ENCODE measurements at regions not wholly inside any gene's neighbourhood (a gene's known extent, or its start where the extent isn't known, plus 50 kb on each side); places are given as distances from the start of the nearest gene placed in this dataset.
"Not testable (repeated sequence)": the region's sequence is repeated elsewhere in the genome, so short reads cannot be mapped to it uniquely, and the experiment has no call there.

- ATAC-seq (ENCODE audit: low read depth); H2AK9ac ChIP-seq (replicated peaks; ENCODE audit: low read depth, low read length, poor library complexity); H3K36me3 ChIP-seq (ENCODE audit: control insufficient read depth, insufficient read depth, low read length); POLR2A ChIA-PET (ENCODE audit: unreplicated experiment); H3K27ac ChIP-seq (ENCODE audit: insufficient read depth, low read length); H3K23ac ChIP-seq (ENCODE audit: low read depth, low read length); H4K5ac ChIP-seq (ENCODE audit: low read depth, low read length); H2BK5ac ChIP-seq (ENCODE audit: low read depth, low read length, poor library complexity, severe bottlenecking); H3K9ac ChIP-seq (ENCODE audit: low read depth, low read length); H3K56ac ChIP-seq (ENCODE audit: extremely low read depth, insufficient read depth, low read length); H2BK120ac ChIP-seq (ENCODE audit: low read depth, low read length); CTCF ChIA-PET; in situ Hi-C loops (cut with MboI; ENCODE audit: low sequenced_read_pairs); H3K9me3 ChIP-seq (ENCODE audit: control insufficient read depth, insufficient read depth, low read length); BruUV-seq (replicated peaks); H3K79me1 ChIP-seq (ENCODE audit: low read depth in 1 of 2, low read length in 2 of 2); H3K18ac ChIP-seq (ENCODE audit: low read depth, low read length); H3K9me1 ChIP-seq (ENCODE audit: insufficient read depth, low read length); DNase-seq; H3K4me2 ChIP-seq (ENCODE audit: low read depth, low read length); intact Hi-C loops (cut with micrococcal nuclease); dilution Hi-C loops (cut with HindIII; ENCODE audit: low sequenced_read_pairs, unreplicated experiment); H3K4me1 ChIP-seq (ENCODE audit: control insufficient read depth, insufficient read depth, low read length); H2AK5ac ChIP-seq (ENCODE audit: low read depth, low read length); H2AFZ ChIP-seq (replicated peaks; ENCODE audit: low read length, poor library complexity); H4K20me1 ChIP-seq (ENCODE audit: insufficient read depth, low read length); H3K4ac ChIP-seq (ENCODE audit: low read depth, low read length); H4K8ac ChIP-seq (ENCODE audit: low read depth in 2 of 2, low read length in 2 of 2); H2BK20ac ChIP-seq (ENCODE audit: low read depth, low read length); H3K4me3 ChIP-seq (ENCODE audit: insufficient read depth, low read depth, low read length); H4K91ac ChIP-seq (ENCODE audit: insufficient read depth, low read depth, low read length); H3K14ac ChIP-seq (replicated peaks; ENCODE audit: low read depth, low read length); H3K27me3 ChIP-seq (ENCODE audit: control insufficient read depth, insufficient read depth, low read length); H2BK15ac ChIP-seq (ENCODE audit: low read depth, low read length): not testable (repeated sequence)
- 82% methylated on average over 8 of the region's 30 CpGs; no CpG with 5 or more reads in 1 of the 2 experiments for WGBS, 2 experiments (ENCODE audit: extremely low coverage in 2 of 2, insufficient read length in 1 of 2)
These were observed 322.5 kb upstream of the KCND2 start for GRCh38 chr7:119950390-119951041.

GRCh38 chr7:119951614-119952013 is 321.4 kb upstream of the KCND2 start:
- H3K9ac ChIP-seq (ENCODE audit: low read depth, low read length); H4K8ac ChIP-seq (ENCODE audit: low read depth in 2 of 2, low read length in 2 of 2); H3K36me3 ChIP-seq (ENCODE audit: control insufficient read depth, insufficient read depth, low read length); intact Hi-C loops (cut with micrococcal nuclease); H2BK5ac ChIP-seq (ENCODE audit: low read depth, low read length, poor library complexity, severe bottlenecking); H3K4me2 ChIP-seq (ENCODE audit: low read depth, low read length); H4K91ac ChIP-seq (ENCODE audit: insufficient read depth, low read depth, low read length); H2BK15ac ChIP-seq (ENCODE audit: low read depth, low read length); H3K4me3 ChIP-seq (ENCODE audit: insufficient read depth, low read depth, low read length); H4K5ac ChIP-seq (ENCODE audit: low read depth, low read length); DNase-seq; H2AFZ ChIP-seq (replicated peaks; ENCODE audit: low read length, poor library complexity); H2BK120ac ChIP-seq (ENCODE audit: low read depth, low read length); H3K9me3 ChIP-seq (ENCODE audit: control insufficient read depth, insufficient read depth, low read length); H3K27me3 ChIP-seq (ENCODE audit: control insufficient read depth, insufficient read depth, low read length); H2BK20ac ChIP-seq (ENCODE audit: low read depth, low read length); POLR2A ChIA-PET (ENCODE audit: unreplicated experiment); H3K18ac ChIP-seq (ENCODE audit: low read depth, low read length); dilution Hi-C loops (cut with HindIII; ENCODE audit: low sequenced_read_pairs, unreplicated experiment); H3K14ac ChIP-seq (replicated peaks; ENCODE audit: low read depth, low read length); H3K27ac ChIP-seq (ENCODE audit: insufficient read depth, low read length); H2AK9ac ChIP-seq (replicated peaks; ENCODE audit: low read depth, low read length, poor library complexity); H3K56ac ChIP-seq (ENCODE audit: extremely low read depth, insufficient read depth, low read length); ATAC-seq (ENCODE audit: low read depth); H4K20me1 ChIP-seq (ENCODE audit: insufficient read depth, low read length); H3K4me1 ChIP-seq (ENCODE audit: control insufficient read depth, insufficient read depth, low read length); CTCF ChIA-PET; H3K4ac ChIP-seq (ENCODE audit: low read depth, low read length); H3K9me1 ChIP-seq (ENCODE audit: insufficient read depth, low read length); H3K23ac ChIP-seq (ENCODE audit: low read depth, low read length); H2AK5ac ChIP-seq (ENCODE audit: low read depth, low read length); in situ Hi-C loops (cut with MboI; ENCODE audit: low sequenced_read_pairs); H3K79me1 ChIP-seq (ENCODE audit: low read depth in 1 of 2, low read length in 2 of 2); BruUV-seq (replicated peaks): not testable (repeated sequence)
- WGBS, 2 experiments (ENCODE audit: extremely low coverage in 2 of 2, insufficient read length in 1 of 2): 96% methylated on average over 5 of the region's 24 CpGs; no CpG with 5 or more reads in 1 of the 2 experiments

Measured in IMR-90 (cell line).